ENCODE measurements at regions not wholly inside any gene's neighbourhood (a gene's known extent, or its start where the extent isn't known, plus 50 kb on each side); places are given as distances from the start of the nearest gene placed in this dataset.
"Not testable (repeated sequence)": the region's sequence is repeated elsewhere in the genome, so short reads cannot be mapped to it uniquely, and the experiment has no call there.

DNA sequence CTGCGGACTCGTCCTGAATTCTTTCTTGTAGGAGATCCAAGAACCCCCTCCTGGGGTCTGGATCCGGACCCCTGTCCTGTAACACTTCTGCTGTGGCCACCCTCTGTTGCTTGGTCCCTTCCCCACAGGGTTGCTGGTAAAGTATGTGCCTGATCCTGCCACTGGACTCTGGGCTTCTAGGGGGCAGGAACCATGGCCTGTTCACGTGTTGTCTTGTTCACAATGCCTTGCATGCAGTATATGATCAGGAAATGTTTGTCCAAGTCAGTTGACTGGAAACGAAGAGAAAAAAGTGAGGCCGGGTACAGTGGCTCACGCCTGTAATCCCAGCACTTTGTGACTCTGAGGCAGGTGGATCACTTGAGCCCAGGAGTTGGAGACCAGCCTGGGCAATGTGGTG is 139.3 kb upstream of the ALDH1B1 start:
- no peak for DNase-seq

DNA sequence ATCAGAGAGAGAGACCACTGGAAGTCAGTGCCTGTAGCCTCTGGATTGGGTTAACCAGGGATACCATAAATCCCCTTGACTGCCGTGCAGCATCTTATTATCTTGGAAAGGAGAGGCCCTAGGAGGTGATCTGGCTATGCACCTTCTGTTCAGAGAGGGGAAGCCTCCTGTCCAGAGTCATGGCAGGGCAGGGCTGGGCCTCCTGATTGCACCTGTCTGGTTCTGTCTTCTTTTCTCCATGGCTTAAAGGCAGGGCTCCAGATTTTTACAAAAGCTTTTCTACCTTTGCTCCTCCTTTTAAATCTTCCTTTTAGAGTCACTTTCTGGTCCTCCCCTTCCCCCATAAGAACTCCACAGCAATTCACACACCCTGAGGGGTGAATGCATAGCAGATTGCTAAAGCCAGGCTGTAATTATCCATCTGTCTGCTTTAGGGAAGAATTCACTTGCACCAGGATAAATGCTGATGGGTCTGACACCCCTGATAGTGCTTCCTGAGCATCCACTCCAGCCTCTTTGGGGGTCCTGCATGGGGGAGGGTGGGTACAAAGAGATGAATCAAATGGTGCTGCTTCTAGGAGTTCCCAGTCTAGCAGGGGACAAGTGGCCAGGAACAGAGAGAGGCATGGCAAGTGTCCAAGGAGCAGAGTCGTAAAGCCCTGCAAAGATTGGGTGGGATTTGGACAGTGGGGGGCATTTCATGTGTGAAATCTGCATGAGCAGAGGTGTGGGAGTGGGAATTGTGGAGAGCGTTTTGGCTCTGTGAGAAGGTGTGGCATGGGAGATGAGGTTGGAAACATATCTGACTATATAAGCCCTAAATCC is 141.3 kb upstream of the ALDH1B1 start:
- DNase-seq: no peak

DNA sequence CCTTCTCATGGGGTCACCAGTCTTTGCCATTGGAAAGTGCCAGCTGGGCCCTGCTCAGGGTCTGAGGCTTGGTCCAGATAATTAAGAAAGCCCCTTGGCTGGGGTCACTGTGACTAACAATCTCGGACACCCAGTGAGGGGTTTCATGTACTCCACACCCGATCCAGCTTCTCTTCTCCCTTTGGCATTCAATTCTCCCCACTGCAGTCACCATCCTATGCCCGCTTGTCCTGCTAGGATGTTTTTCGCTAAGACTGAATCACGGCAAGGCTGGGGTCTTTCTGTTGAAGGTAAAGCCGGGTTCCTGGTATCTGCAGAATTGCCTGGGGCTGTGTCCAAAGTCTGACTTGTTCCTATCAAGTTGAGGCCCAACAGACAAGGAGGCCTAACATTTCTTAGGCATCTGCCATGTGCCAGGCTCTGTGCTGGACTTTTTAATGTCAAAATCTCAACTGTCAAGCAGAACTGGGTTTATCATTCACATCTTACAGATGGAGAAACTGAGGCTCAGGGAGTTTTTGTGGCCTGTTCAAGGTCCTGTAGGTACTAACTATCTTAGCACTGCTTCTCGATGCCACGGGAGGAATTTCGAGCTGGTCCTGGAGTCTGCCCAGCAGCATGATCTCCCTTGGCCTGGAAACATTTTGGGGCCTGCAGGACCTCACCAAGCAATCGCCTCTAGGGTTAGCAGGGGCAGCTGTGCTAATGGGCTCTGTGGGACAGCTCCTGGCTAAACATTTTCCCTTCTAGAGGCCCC is 142.0 kb upstream of the ALDH1B1 start:
- DNase-seq: no peak

DNA sequence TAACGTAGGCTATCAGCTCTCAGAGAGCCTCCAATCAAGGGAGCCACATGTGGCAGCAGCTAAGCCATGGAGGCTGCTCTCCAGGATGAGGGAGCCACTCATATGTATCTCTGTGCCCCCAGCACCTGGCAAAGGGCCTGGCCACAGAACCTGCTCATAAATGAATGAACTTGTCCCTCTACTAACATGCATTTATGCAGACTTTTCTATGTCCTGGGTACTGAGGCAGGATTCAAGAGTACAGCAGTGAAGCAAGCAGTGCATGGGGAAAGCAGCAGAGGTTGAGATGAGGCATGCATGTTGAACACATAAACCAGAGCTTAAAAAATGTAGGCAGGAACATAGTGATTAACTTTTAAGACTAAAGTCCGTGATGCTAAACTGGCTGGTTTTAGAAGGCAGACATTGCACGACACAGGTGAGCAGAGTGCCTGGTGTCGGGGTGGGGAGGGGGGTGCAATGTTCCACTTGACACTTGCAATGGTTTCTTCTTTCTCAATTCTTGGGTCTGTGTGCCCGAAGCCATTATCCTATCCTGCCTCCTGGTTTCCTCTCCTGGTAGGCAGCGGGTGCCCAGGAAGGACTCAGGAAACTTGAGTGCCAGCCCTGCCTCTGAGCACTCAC is 142.8 kb upstream of the ALDH1B1 start:
- no peak for DNase-seq

DNA sequence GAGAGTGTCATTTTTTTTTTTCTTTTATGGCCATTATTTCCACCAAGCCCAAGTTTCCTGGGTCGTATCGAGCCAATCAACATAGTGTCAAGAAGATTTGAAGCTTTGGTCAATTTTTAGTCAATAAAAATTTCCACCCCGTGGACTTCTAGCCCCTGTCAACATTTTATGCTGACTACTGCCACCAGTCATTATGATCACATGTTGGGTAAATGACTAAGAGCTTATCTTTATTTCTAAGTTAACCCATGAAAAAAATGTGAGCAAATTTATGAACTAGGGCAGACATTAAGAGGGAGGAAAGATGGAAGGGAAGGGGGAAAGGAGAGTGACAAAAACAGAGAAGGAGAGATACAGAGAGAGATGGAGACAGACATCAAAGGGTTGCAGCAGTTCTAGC is 143.5 kb upstream of the ALDH1B1 start:
- no peak for DNase-seq

- DNase-seq: no peak
Observed at GRCh38 chr9:38246833-38247232, 145.7 kb upstream of the ALDH1B1 start.

DNA sequence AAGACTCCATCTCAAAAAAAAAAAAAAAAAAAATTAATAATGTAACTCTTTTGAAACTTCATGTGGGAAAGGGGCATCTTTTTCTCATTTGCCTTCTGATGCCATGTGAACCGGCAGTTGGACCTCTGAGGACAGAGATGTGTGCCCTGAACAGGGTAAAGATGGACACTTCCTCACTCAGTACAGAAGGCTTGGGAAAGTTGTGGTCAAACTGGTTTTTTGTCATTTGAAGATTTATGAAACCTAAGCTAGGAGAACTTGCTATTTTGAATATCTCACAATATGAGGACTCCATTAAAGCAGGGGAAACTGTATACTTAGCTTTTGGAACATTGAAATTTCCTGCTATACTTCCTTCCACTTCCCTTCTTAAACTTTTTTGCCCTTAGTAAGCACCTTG is 147.5 kb upstream of the ALDH1B1 start:
- DNase-seq: no peak

- no peak for DNase-seq
Observed at GRCh38 chr9:38243993-38244392, 148.5 kb upstream of the ALDH1B1 start.

DNA sequence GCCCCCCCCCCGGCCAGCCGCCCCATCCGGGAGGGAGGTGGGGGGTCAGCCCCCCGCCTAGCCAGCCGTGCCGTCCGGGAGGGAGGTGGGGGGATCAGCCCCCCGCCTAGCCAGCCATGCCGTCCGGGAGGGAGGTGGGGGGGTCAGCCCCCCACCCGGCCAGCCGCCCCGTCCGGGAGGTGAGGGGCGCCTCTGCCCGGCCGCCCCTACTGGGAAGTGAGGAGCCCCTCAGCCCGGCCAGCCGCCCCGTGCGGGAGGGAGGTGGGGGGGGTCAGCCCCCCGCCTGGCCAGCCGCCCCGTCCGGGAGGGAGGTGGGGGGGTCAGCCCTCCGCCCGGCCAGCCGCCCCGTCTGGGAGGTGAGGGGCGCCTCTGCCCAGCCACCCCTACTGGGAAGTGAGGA is 150.4 kb upstream of the ALDH1B1 start:
- not testable (repeated sequence) for DNase-seq

GRCh38 chr9:38240051-38240450 is 152.5 kb upstream of the ALDH1B1 start:
- no peak for DNase-seq

DNA sequence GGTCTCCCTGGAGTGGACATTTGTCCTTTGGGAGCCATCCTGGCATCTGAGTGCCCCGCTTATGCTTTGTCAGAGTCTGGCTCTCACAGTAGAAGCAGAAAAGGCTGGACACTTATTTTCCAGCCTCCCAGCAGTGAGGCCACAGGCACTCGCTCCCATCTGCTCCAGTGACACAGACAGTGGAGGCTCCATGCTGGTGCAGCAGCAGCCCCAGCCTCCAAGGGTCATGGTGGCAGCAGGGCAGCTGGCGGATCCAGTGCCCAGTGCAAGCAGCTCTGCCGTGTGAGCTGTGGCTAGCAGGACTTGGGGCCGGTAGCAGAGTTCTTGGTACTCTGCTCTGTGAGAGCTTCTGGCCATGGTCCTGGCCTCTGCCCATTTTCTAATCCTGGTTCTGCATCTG is 157.3 kb upstream of the ALDH1B1 start:
- DNase-seq: no peak

GRCh38 chr9:38234479-38235170 is 157.9 kb upstream of the ALDH1B1 start:
- no peak for DNase-seq

- no peak for DNase-seq
Observed at GRCh38 chr9:38233796-38234355, 158.6 kb upstream of the ALDH1B1 start.

DNA sequence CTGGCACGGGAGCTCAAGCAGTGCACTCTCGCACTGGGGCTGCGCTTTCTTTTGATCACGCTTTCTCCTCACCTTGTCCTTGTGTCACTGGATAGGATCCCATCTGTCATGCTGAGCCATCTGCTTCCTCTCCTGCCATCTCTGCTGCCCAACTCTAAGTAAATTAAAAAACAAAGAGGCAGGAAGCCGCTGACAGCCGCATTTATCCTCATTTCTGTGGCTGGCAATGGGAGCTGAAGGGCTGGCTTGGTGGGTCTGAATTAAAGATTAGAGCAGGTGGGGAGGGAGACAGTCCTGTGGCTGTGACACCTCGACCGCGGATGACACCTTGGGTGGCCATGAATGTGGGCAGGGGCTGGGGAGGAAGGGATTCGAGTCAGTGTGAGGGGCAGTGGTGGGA is 159.2 kb upstream of the ALDH1B1 start:
- no peak for DNase-seq

DNA sequence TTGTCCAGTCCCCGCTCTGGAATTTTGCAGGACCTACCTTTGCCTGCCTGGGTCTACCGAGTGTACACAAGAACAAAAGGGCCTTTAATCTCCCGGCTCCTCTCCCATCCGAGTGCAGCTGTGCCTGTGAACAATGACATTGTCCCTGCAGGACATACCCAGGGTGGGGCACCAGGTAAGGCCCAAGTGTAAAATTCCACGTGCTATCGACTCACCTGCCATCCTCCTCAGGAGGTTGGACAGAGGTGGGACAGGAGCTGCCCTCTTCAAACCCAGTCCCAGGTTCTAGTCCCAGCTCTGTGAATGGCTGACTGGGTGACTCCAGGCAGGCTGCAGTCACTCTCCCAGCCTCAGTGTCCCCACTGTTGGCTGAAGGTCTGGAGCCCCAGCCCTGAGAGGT is 159.6 kb upstream of the ALDH1B1 start:
- no peak for DNase-seq

DNA sequence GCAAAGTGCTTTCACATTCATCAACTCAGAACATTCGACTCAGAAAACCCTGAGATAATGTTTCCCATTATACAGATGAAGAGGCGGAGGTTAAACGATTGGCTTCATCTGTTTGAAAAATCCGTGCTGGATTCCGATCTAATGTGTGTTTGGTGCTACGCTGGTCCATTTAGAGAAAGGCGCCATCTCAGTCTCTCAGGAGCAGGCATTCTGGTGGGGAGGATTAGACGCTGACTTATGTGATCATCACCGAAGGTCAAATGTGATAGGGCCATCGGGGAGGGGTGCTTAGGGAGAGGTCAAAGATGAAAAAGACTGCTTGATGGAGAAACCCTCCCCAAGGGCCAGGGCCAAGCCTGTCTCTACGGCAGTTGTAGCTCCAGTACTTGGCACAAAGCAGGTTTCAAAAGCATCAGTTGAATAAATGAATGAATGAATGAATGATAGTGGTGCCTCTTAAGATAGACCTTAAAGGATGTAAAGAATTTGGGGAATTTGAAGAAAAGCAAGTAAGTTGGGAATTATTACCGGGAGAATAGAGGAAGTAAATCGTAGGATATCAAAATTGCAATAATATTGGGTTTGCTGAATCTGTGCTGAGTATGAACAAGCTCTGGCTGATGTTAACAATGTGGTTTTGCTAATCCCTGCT is 160.6 kb upstream of the SHB start:
- no peak for DNase-seq

DNA sequence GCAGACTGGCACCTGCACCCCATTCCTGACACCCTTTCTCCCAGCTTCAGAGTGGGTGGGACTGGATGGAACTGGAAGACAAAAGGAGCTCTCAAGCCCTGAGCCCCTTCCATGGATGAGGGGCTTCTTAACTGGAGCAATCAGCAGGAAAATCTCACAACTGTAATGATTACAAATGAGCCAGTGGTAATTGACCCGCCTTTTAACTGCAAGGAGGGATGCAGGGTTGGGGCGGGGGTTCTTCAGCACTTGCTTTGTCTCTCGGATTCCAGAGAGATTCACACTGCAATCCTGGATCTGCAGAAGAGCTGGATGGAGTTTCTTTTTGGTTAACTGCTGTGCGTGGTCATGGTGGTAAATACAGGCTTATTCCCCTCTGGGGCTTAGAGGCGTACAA is 160.1 kb upstream of the SHB start:
- DNase-seq: no peak

- no peak for DNase-seq
Observed at GRCh38 chr9:38228331-38229103, 159.5 kb upstream of the SHB start.

DNA sequence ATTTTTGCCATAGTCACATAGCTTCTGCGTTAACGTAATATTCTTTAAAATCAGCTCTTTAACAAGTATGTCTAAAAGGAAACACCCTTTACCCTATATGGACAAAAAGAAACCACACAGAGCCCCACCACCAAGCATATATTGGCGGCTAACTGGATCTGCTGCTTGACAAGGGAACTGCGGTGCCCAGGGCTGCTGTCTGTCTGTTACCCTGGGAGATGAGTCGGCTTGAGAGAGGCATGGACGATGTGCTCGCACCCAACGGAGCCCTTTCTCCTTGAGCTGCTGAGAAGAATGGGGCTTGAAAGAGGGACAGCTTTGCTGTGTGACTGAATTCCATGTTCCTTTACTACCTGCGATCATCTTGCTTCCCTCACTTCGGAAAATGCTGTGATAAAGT is 158.6 kb upstream of the SHB start:
- no peak for DNase-seq

DNA sequence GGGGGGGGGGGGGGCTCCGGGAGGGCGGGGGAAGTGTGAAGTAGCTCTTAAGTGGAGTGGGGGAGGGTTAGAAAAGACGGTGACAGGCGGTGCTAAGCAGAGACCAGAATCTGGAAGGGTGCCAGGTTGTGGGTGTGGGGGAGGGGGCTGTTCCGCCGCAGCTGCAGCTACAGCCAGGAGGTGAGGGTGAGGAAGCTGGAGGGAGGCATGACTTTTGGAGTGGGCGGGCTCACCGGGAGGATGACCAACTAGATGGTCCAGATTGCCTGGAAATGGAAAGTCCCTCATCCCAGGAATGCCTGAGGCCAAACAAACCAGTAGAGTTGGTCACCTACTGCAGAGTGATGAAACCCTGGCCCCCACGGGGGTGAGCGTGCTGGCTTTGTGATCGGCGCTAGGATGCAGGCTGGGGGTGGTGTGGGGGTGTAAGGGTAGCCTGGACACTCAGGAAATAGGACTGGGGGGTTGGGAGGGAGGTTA is 158.1 kb upstream of the SHB start:
- no peak for DNase-seq

DNA sequence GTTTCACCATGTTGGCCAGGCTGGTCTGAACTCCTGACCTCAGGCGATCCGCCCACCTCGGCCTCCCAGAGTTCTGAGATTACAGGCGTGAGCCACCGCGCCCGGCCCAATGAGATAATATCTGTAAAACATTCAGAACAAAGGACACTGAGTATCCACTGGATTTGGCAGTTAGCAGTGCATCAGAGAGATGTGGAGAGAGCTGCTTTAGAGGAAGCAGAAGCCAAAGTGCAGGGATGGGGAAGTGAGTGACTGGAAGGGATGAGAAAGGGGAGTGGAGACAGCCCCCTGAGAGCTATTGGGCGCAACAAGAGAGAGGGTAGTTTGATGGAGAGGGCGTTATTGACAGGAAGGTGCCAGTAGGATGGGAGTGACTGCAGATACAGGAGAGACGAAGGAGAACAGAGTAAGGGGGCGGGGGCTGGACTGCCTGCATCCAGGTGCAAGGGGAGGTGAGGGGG is 157.5 kb upstream of the SHB start:
- DNase-seq: no peak

Data from midbrain (tissue), 1 donor.